GM23338 (cell line): ENCODE measurements at regions not wholly inside any gene's neighbourhood (a gene's known extent, or its start where the extent isn't known, plus 50 kb on each side); places are given as distances from the start of the nearest gene placed in this dataset.
A peak's percentile ranks its signal among the peaks of the same experiment; 100 is the strongest.

Source experiments
- ATAC-seq: fragments of 200-7000 bp; cut with Tn5 transposase; 3 replicates; pipeline ENCODE4 v1.9.1; 2020
- DNase-seq: peaks from one replicate; pipeline ENCODE4 v3.0.0-alpha.2; 2015; ENCODE audit warnings: low spot score
- H2AFZ ChIP-seq: fragments of 200-600 bp; sonication (generic); 2 replicates; pipeline ENCODE4 v1.8.0; 2016; ENCODE audit warnings: antibody characterized with exemption, mild to moderate bottlenecking, moderate library complexity
- H3F3A ChIP-seq: fragments of 200-600 bp; sonication (generic); replicated peaks from 2 replicates; pipeline ENCODE4 v1.8.0; 2017; ENCODE audit warnings: antibody characterized with exemption, mixed run types, low read depth
- H3K27ac ChIP-seq: fragments of 200-600 bp; sonication (generic); 2 replicates; pipeline ENCODE4 v1.6.1; 2016; ENCODE audit warnings: low read depth
- H3K27me3 ChIP-seq: fragments of 200-600 bp; sonication (generic); 2 replicates; pipeline ENCODE4 v1.8.0; 2016; ENCODE audit warnings: mild to moderate bottlenecking, mixed run types, moderate library complexity; ENCODE audit not compliant: insufficient read depth
- H3K36me3 ChIP-seq: fragments of 200-600 bp; sonication (generic); 2 replicates; pipeline ENCODE4 v1.8.0; 2016; ENCODE audit warnings: mild to moderate bottlenecking; ENCODE audit not compliant: insufficient read depth
- H3K4me1 ChIP-seq: fragments of 200-600 bp; sonication (generic); 2 replicates; pipeline ENCODE4 v1.8.0; 2016; ENCODE audit warnings: mild to moderate bottlenecking, moderate library complexity; ENCODE audit not compliant: insufficient read depth
- H3K4me2 ChIP-seq: fragments of 200-600 bp; sonication (generic); 2 replicates; pipeline ENCODE4 v1.7.1; 2017; ENCODE audit warnings: mixed run types
- H3K4me3 ChIP-seq: fragments of 200-600 bp; sonication (generic); 2 replicates; pipeline ENCODE4 v1.6.1; 2016; ENCODE audit warnings: mixed run types
- H3K79me2 ChIP-seq: fragments of 200-600 bp; sonication (generic); replicated peaks from 2 replicates; pipeline ENCODE4 v1.8.0; 2017; ENCODE audit warnings: mild to moderate bottlenecking; ENCODE audit not compliant: insufficient read depth
- H3K9me2 ChIP-seq: fragments of 200-600 bp; sonication (generic); 2 replicates; pipeline ENCODE4 v1.8.0; 2017; ENCODE audit not compliant: insufficient read depth
- H4K20me1 ChIP-seq: fragments of 200-600 bp; sonication (generic); replicated peaks from 2 replicates; pipeline ENCODE4 v1.8.0; 2017; ENCODE audit warnings: mild to moderate bottlenecking; ENCODE audit not compliant: insufficient read depth
- H3K27ac Mint-ChIP-seq: 2 replicates; pipeline ENCODE4 v1.8.0; 2020; ENCODE audit warnings: inconsistent platforms, mild to moderate bottlenecking, moderate library complexity, mixed read lengths
- H3K27me3 Mint-ChIP-seq: 3 replicates; pipeline ENCODE4 v1.8.0; 2022; ENCODE audit warnings: low read depth, mild to moderate bottlenecking, moderate library complexity, mixed read lengths, inconsistent platforms; ENCODE audit not compliant: insufficient read depth, poor library complexity
- H3K36me3 Mint-ChIP-seq: 3 replicates; pipeline ENCODE4 v1.8.0; 2021; ENCODE audit warnings: low read depth, mild to moderate bottlenecking, inconsistent platforms, moderate library complexity, mixed read lengths
- H3K4me1 Mint-ChIP-seq: 3 replicates; pipeline ENCODE4 v1.8.0; 2020; ENCODE audit warnings: mild to moderate bottlenecking, inconsistent platforms, mixed read lengths
- H3K4me3 Mint-ChIP-seq: 3 replicates; pipeline ENCODE4 v1.8.0; 2021; ENCODE audit warnings: moderate library complexity, mild to moderate bottlenecking, inconsistent platforms, mixed read lengths
- H3K9me3 Mint-ChIP-seq: 3 replicates; pipeline ENCODE4 v1.8.0; 2020; ENCODE audit warnings: moderate library complexity, mild to moderate bottlenecking, inconsistent platforms, mixed read lengths
- CREB1 ChIP-seq: fragments of 250-450 bp; sonication (Bioruptor Pico); IDR thresholded peaks from 2 replicates; pipeline ENCODE4 v1.5.0; 2020; ENCODE audit warnings: low read depth, mild to moderate bottlenecking, moderate library complexity
- TF ChIP-seq, protein P1 (sequence below): fragments of 250-450 bp; sonication (Bioruptor Pico); IDR thresholded peaks from 2 replicates; pipeline ENCODE4 v1.5.0; 2020; ENCODE audit warnings: mild to moderate bottlenecking, moderate library complexity
- TF ChIP-seq, protein P2 (sequence below): IDR thresholded peaks from one replicate; pipeline ENCODE4 v1.6.1; 2018; ENCODE audit warnings: antibody characterized with exemption; ENCODE audit not compliant: unreplicated experiment

DNA sequence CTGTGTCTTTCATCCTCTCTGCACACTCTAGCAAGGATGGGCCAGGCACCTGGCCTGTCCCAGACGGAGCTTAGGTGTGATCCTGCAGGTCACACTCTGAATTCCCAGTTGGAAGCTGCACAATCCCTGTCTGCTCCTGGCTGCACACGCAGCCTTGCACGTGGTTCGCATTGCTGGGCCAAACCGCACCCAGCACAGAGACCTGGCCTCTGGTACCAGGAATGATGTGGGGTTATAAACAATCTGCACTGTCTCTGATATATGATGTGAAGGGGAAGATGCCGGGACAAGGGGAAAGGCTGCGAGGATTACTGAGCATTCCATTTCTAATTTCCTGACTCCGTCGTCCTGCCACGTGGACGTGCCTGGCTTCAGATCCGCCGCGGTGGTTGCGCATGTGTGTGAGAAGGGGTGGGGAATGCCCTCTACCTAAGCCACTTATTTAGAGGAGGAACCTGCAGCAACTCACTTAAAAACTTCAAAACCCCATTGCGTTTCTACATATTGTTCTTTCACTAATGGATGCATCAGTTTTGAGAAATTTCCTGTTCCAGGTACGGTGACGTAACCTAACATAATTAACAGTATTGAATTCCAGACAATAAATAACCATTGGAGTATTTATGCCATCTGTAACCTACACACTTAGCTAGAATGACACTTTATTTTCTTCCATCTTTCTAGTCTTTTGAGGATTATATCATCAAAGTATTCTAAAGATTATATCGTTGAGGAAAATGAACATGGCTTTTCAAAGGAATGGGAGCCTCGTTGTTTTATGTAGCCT lies 559.7 kb upstream of the MGMT start:
- Histone ChIP-seq H2AFZ (peak overlapping the region; percentile 47; the same call in 1 of the 2 replicates), H3K36me3 (no peaks in the 10 kb centered on the region), H3K4me1 (no peaks in the 10 kb centered on the region), H3K27me3 (no peaks in the 10 kb centered on the region), H3K9me2 (peaks cover 12% of the 10 kb centered on the region), H3F3A (no peaks in the 10 kb centered on the region), H3K27ac (no peak overlapping the region), H3K4me2 (no peak overlapping the region), H4K20me1 (no peaks in the 10 kb centered on the region), H3K4me3 (no peak overlapping the region), H3K79me2 (no peaks in the 10 kb centered on the region)
- Mint-ChIP-seq H3K9me3 (no peaks in the 10 kb centered on the region), H3K4me3 (no peak overlapping the region), H3K27ac (no peak overlapping the region), H3K27me3 (peaks cover 3% of the 10 kb centered on the region), H3K36me3 (no peaks in the 10 kb centered on the region), H3K4me1 (peaks cover 8% of the 10 kb centered on the region; the same call in 2 of the 3 replicates)
- TF ChIP-seq, protein P1, sequence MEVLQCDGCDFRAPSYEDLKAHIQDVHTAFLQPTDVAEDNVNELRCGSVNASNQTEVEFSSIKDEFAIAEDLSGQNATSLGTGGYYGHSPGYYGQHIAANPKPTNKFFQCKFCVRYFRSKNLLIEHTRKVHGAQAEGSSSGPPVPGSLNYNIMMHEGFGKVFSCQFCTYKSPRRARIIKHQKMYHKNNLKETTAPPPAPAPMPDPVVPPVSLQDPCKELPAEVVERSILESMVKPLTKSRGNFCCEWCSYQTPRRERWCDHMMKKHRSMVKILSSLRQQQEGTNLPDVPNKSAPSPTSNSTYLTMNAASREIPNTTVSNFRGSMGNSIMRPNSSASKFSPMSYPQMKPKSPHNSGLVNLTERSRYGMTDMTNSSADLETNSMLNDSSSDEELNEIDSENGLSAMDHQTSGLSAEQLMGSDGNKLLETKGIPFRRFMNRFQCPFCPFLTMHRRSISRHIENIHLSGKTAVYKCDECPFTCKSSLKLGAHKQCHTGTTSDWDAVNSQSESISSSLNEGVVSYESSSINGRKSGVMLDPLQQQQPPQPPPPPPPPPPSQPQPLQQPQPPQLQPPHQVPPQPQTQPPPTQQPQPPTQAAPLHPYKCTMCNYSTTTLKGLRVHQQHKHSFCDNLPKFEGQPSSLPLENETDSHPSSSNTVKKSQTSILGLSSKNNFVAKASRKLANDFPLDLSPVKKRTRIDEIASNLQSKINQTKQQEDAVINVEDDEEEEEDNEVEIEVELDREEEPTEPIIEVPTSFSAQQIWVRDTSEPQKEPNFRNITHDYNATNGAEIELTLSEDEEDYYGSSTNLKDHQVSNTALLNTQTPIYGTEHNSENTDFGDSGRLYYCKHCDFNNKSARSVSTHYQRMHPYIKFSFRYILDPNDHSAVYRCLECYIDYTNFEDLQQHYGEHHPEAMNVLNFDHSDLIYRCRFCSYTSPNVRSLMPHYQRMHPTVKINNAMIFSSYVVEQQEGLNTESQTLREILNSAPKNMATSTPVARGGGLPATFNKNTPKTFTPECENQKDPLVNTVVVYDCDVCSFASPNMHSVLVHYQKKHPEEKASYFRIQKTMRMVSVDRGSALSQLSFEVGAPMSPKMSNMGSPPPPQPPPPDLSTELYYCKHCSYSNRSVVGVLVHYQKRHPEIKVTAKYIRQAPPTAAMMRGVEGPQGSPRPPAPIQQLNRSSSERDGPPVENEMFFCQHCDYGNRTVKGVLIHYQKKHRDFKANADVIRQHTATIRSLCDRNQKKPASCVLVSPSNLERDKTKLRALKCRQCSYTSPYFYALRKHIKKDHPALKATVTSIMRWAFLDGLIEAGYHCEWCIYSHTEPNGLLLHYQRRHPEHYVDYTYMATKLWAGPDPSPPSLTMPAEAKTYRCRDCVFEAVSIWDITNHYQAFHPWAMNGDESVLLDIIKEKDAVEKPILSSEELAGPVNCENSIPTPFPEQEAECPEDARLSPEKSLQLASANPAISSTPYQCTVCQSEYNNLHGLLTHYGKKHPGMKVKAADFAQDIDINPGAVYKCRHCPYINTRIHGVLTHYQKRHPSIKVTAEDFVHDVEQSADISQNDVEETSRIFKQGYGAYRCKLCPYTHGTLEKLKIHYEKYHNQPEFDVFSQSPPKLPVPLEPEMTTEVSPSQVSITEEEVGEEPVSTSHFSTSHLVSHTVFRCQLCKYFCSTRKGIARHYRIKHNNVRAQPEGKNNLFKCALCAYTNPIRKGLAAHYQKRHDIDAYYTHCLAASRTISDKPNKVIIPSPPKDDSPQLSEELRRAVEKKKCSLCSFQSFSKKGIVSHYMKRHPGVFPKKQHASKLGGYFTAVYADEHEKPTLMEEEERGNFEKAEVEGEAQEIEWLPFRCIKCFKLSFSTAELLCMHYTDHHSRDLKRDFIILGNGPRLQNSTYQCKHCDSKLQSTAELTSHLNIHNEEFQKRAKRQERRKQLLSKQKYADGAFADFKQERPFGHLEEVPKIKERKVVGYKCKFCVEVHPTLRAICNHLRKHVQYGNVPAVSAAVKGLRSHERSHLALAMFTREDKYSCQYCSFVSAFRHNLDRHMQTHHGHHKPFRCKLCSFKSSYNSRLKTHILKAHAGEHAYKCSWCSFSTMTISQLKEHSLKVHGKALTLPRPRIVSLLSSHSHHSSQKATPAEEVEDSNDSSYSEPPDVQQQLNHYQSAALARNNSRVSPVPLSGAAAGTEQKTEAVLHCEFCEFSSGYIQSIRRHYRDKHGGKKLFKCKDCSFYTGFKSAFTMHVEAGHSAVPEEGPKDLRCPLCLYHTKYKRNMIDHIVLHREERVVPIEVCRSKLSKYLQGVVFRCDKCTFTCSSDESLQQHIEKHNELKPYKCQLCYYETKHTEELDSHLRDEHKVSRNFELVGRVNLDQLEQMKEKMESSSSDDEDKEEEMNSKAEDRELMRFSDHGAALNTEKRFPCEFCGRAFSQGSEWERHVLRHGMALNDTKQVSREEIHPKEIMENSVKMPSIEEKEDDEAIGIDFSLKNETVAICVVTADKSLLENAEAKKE (CRISPR knock-in tag) = no peak
- TF ChIP-seq, protein P2, sequence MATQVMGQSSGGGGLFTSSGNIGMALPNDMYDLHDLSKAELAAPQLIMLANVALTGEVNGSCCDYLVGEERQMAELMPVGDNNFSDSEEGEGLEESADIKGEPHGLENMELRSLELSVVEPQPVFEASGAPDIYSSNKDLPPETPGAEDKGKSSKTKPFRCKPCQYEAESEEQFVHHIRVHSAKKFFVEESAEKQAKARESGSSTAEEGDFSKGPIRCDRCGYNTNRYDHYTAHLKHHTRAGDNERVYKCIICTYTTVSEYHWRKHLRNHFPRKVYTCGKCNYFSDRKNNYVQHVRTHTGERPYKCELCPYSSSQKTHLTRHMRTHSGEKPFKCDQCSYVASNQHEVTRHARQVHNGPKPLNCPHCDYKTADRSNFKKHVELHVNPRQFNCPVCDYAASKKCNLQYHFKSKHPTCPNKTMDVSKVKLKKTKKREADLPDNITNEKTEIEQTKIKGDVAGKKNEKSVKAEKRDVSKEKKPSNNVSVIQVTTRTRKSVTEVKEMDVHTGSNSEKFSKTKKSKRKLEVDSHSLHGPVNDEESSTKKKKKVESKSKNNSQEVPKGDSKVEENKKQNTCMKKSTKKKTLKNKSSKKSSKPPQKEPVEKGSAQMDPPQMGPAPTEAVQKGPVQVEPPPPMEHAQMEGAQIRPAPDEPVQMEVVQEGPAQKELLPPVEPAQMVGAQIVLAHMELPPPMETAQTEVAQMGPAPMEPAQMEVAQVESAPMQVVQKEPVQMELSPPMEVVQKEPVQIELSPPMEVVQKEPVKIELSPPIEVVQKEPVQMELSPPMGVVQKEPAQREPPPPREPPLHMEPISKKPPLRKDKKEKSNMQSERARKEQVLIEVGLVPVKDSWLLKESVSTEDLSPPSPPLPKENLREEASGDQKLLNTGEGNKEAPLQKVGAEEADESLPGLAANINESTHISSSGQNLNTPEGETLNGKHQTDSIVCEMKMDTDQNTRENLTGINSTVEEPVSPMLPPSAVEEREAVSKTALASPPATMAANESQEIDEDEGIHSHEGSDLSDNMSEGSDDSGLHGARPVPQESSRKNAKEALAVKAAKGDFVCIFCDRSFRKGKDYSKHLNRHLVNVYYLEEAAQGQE = no peak
- TF ChIP-seq CREB1 (CRISPR knock-in tag) = no peak
- DNase-seq (no peak), ATAC-seq (no peak)
